Natural killer cell treated with Interleukin-12 subunit alpha and Interleukin-12 subunit beta and Interleukin-15 and Interleukin-18, amount 100 ng/mL, for 72 hours (primary cell): ENCODE measurements at regions not wholly inside any gene's neighbourhood (a gene's known extent, or its start where the extent isn't known, plus 50 kb on each side); places are given as distances from the start of the nearest gene placed in this dataset.

Experiments
- ATAC-seq, 2 donors: fragments of 150-1000 bp; cut with Tn5 transposase in 1 of 2; sonication (Bioruptor Pico), chemical (Tn5 transposase) in 1 of 2; 2 replicates each; pipeline ENCODE4 v1.10.0; 2021
- DNase-seq: peaks from one replicate; pipeline ENCODE4 v3.0.0; 2022; ENCODE audit warnings: low spot score
- H3K27ac Mint-ChIP-seq, 2 donors: 1 replicate in 1 of 2; 2 replicates in 1 of 2; pipeline ENCODE4 v1.8.0; 2022; ENCODE audit warnings: mixed read lengths in 2 of 2, mild to moderate bottlenecking in 1 of 2, moderate library complexity in 1 of 2
- H3K27me3 Mint-ChIP-seq, 2 donors: 1 replicate in 1 of 2; 2 replicates in 1 of 2; pipeline ENCODE4 v1.8.0; 2022; ENCODE audit warnings: mixed read lengths in 2 of 2
- H3K36me3 Mint-ChIP-seq: one replicate; pipeline ENCODE4 v1.8.0; 2022; ENCODE audit warnings: mixed read lengths
- H3K4me1 Mint-ChIP-seq, 2 donors: 1 replicate in 1 of 2; 2 replicates in 1 of 2; pipeline ENCODE4 v1.8.0; 2022; ENCODE audit warnings: low read depth in 2 of 2, mixed read lengths in 2 of 2, mild to moderate bottlenecking in 1 of 2
- H3K4me3 Mint-ChIP-seq: one replicate; pipeline ENCODE4 v1.8.0; 2022; ENCODE audit warnings: mixed read lengths
- H3K9me3 Mint-ChIP-seq: 2 replicates; pipeline ENCODE4 v1.8.0; 2022; ENCODE audit warnings: mixed read lengths

DNA sequence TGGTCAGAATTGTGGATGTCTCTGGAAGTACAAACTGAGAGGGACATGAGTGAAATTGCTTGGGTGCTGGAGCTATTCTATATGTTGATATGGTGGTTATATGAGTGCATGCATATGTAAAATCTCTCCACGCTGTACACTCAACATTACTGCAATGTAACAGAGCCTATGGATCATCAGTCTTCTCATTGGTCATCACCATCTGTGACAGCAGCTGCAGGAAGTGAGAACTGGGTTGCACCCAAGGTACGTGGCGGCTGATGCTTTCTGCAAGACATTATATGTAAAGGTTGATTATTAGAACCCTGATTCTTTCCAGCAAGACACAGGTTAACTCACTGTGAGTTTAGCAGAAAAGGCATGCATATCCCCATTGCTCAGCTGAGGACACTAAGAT is 387.1 kb downstream of the OMA1 start:
- Mint-ChIP-seq H3K4me3 (no peak overlapping the region), H3K27me3 (peaks cover 2 to 14% of the 10 kb centered on the region in 2 donors), H3K4me1 (no peaks in the 10 kb centered on the region), H3K27ac (no peak overlapping the region), H3K9me3 (no peaks in the 10 kb centered on the region), H3K36me3 (no peaks in the 10 kb centered on the region)
- DNase-seq (no peak), ATAC-seq (no peak)

DNA sequence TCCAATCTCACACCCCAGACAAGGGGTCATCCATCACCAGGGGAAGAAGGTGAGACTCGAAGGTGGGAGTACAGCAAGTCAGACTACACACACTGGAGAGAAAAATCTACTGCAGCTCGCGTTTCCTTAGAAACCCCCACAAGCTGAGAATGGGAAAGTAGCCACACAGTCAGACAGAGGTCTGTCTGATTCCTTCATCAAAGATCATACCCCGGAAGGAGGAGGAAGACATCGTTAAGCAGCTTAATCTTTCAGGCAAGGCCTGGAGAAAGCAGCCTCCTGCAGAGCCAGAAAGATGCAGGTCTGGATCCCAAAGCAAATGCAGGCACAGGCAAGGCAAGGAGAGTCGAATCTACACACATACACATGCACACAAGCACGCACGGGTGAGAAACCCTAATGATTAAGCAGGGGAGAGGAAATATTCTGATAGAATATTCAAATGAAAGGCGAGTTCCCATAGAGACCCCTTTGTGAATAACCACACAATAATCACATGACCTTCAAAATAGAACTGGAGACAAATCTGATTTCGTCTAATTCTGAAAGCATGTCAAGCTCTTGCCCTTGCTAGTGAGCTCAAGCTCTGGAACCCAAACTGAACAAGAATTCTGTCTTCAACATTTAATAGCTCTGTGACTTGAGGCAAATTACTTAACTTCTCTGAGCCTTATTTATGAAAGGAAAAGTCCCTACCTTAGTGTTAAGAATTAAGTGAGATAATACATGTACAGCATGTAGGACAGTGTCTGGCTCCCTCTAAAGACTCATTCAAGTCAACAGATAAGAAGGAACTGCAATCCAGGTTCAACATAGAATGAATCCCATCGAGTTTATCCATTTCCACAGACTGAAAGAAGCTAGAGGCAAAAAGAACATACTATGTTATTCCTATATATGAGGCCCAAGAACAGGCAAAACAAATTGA is 387.8 kb downstream of the OMA1 start:
- Mint-ChIP-seq H3K36me3 (no peaks in the 10 kb centered on the region), H3K4me1 (no peaks in the 10 kb centered on the region), H3K9me3 (no peaks in the 10 kb centered on the region), H3K27ac (no peak overlapping the region), H3K4me3 (no peak overlapping the region), H3K27me3 (peaks cover 2 to 14% of the 10 kb centered on the region in 2 donors)
- ATAC-seq (no peak), DNase-seq (no peak)

DNA sequence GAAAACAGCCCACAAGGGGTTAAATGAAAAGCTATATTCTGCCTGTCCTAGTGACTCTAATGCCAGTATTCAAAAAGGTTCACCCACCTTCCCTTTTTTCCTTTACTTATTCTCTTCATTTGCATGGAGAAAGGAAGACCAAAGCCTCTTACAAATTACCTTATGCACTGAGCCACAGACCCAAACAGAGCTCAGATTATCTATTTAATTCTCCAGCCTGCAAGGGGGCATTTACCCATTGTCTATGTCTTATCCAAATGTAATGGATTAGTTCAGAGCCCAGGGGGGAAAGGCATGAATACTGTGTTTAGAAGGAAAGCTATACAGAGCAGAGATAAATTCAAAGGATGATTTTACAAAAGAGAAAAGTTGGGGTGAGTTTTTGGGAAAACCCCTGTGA is 388.5 kb downstream of the OMA1 start:
- H3K4me3 Mint-ChIP-seq, result no peak overlapping the region
- H3K27ac Mint-ChIP-seq, result no peak overlapping the region
- no peaks in the 10 kb centered on the region for H3K36me3 Mint-ChIP-seq
- ATAC-seq (no peak), DNase-seq (no peak)
- H3K27me3 Mint-ChIP-seq, result peaks cover 2 to 10% of the 10 kb centered on the region in 2 donors
- no peaks in the 10 kb centered on the region for H3K9me3 Mint-ChIP-seq
- no peaks in the 10 kb centered on the region for H3K4me1 Mint-ChIP-seq

DNA sequence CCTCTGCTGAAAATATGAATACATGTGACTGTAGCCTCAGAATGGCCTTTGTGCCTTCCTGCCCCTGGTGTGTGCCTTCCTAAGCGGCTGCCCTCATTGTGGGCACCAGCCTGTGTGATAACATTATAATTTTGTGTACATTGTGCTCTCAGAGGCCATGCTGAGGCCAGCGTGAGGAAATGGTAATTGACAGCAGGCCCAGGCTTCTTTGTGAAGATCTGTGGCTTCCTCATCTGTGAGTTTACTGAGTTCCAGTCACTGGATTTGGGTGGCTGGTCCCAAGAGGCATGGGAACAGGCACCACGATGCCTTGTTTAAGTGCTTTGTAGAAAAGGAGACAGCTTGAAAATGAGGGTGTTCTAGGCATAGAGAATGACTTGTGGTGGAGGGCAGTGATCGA is 389.3 kb downstream of the OMA1 start:
- DNase-seq (no peak), ATAC-seq (no peak)
- no peak overlapping the region for H3K27ac Mint-ChIP-seq
- H3K27me3 Mint-ChIP-seq, result peaks cover 2 to 7% of the 10 kb centered on the region in 2 donors
- H3K36me3 Mint-ChIP-seq, result no peaks in the 10 kb centered on the region
- no peak overlapping the region for H3K4me3 Mint-ChIP-seq
- H3K9me3 Mint-ChIP-seq, result no peaks in the 10 kb centered on the region
- no peaks in the 10 kb centered on the region for H3K4me1 Mint-ChIP-seq

DNA sequence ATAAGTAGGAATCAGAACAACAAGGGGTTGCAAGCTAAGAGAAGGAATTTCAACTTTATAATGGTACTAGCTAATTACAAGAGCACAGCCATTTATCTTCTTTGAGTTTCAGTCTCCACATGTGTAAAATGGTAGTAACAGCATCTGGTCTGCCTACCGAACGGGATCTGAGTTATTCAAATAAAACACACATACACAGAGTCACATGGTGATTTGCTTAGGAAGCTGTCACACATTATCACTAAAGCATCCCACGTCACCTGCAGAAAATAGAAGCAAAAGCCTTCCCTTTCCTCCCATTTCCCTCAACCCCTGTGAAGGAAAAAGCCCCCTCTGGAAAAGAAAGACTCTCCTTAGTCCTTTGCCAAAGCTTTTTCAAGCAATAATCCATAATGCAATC is 389.7 kb downstream of the OMA1 start:
- Mint-ChIP-seq H3K4me3 (no peak overlapping the region), H3K36me3 (no peaks in the 10 kb centered on the region), H3K4me1 (no peaks in the 10 kb centered on the region), H3K9me3 (no peaks in the 10 kb centered on the region), H3K27me3 (peaks cover 1 to 4% of the 10 kb centered on the region in 2 donors), H3K27ac (no peak overlapping the region)
- ATAC-seq (no peak), DNase-seq (no peak)

DNA sequence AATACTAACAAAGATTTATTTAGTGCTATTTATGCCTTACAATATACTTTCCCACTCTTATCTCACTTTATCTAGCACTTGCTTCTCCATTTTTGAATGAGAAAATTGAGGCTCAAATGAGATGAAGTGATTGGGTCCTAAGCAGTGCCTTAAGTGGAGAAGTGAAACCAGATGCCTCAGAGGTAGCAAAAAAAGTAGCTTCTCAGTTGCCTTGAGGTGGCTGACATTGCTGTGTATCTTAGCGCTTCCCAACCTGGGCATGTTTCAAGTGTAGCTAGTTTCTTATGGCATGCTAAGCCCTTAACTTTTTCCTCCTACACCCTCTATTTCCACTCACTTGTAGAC is 390.4 kb downstream of the OMA1 start:
- H3K4me3 Mint-ChIP-seq, result no peak overlapping the region
- H3K4me1 Mint-ChIP-seq, result no peaks in the 10 kb centered on the region
- no peak for DNase-seq
- H3K36me3 Mint-ChIP-seq, result no peaks in the 10 kb centered on the region
- ATAC-seq, result no peak
- H3K27ac Mint-ChIP-seq, result no peak overlapping the region
- no peaks in the 10 kb centered on the region for H3K27me3 Mint-ChIP-seq
- H3K9me3 Mint-ChIP-seq, result no peaks in the 10 kb centered on the region

DNA sequence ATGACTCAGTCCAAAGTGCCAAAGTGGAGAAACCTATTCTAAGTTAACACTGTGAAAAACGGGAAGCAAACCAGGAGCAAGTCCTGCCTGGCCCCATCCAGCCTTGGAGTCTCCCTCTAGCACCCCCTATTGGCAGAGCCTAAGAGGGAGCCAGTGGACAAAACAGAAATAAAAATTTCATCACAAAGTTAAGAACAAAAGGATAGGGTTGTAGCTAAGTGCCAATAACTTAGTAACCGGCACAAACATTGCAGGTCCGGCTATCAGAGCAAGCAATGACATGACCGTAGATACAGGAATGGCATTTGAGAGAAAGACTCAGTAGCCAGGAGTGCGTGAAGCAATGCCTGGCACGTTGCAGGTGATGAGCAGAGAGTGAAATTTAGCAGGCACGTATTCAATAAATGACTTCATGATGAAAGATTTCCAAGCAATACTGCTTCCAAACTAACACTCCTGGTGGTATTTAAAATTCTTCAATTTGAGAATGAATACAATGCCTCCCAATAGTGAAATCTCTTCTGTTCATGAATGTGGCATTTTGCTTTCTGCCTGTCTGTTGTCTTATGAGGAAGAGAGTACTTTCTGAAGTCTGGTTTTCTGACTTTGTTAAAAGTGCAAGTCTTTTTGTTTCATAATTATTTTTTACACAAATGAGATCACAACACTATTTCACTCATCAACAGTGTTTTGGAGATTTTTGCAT is 391.0 kb downstream of the OMA1 start:
- Mint-ChIP-seq H3K4me1 (no peaks in the 10 kb centered on the region), H3K36me3 (no peaks in the 10 kb centered on the region), H3K4me3 (no peak overlapping the region), H3K27ac (no peak overlapping the region), H3K27me3 (no peaks in the 10 kb centered on the region), H3K9me3 (no peaks in the 10 kb centered on the region)
- ATAC-seq, result no peak
- no peak for DNase-seq

DNA sequence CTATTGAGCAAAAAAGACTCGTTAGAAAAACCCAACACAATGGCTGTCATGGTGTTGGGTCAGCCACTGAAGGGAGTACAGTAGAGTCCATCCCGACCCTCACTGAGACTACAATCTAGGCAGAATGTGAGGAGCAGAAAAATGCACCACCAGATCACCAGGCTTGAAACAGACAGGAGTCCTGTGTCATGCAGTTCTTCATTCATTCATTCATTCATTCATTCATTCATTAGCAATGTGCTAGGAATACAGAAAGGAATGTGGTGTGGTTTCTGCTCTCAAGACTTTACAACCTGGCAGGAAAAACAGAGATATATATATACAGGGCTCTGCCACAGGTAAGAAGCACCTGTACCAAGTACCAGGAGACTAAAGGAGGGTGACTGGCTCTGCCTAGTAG is 392.3 kb downstream of the OMA1 start:
- H3K27ac Mint-ChIP-seq, result no peak overlapping the region
- no peaks in the 10 kb centered on the region for H3K9me3 Mint-ChIP-seq
- no peak for DNase-seq
- ATAC-seq, result no peak
- no peaks in the 10 kb centered on the region for H3K4me1 Mint-ChIP-seq
- no peaks in the 10 kb centered on the region for H3K27me3 Mint-ChIP-seq
- no peaks in the 10 kb centered on the region for H3K36me3 Mint-ChIP-seq
- no peak overlapping the region for H3K4me3 Mint-ChIP-seq

DNA sequence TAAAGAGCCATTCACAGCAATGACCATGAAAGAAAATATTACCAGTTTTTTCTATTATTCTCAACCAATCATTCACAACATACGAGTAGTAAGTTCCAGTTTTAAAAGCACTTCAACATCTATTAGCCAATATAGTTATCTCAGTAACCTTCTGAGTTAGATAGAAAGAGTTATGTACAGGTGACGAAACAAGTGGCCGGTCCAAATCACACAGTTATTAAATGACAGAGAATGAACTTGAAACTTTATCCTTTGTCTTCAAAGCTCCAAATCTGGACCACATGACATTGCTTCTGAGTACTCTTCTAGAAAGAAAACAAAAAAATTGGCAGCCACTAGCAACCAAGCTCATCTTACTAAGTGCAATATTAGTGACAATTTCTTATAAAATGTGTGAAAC is 393.8 kb downstream of the OMA1 start:
- Mint-ChIP-seq H3K36me3 (no peaks in the 10 kb centered on the region), H3K4me1 (no peaks in the 10 kb centered on the region), H3K4me3 (no peak overlapping the region), H3K27me3 (peaks cover 0 to 8% of the 10 kb centered on the region in 2 donors), H3K27ac (no peak overlapping the region), H3K9me3 (no peaks in the 10 kb centered on the region)
- ATAC-seq (no peak), DNase-seq (no peak)

DNA sequence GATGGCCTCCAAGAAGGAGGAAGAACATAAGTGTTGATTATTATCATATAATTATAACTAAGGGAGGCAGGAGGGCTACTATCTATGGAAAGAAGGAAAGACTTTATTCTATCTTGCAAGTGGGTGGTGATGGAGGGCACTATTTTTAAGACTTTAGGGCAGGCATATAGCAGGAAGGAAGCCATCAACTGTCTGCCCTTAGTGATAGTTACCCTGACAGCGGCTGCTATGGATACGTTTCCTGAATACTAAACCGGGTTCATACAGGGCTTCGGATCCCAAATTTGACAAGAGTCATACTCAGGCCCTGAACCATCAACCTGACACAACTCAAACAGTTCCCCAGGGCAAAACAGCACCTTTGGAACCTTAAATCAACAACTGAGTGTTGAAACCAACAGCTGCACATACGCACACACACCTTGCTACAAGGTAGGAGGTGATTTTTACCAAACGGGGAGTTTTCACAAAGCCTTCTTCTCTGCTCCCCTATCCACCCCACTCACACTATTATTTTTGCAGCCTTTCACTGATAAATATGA is 397.2 kb downstream of the OMA1 start:
- DNase-seq (no peak), ATAC-seq (no peak)
- no peak overlapping the region for H3K27ac Mint-ChIP-seq
- H3K27me3 Mint-ChIP-seq, result peaks cover 0 to 8% of the 10 kb centered on the region in 2 donors
- H3K4me1 Mint-ChIP-seq, result no peaks in the 10 kb centered on the region
- H3K36me3 Mint-ChIP-seq, result no peaks in the 10 kb centered on the region
- H3K9me3 Mint-ChIP-seq, result no peaks in the 10 kb centered on the region
- H3K4me3 Mint-ChIP-seq, result no peak overlapping the region

DNA sequence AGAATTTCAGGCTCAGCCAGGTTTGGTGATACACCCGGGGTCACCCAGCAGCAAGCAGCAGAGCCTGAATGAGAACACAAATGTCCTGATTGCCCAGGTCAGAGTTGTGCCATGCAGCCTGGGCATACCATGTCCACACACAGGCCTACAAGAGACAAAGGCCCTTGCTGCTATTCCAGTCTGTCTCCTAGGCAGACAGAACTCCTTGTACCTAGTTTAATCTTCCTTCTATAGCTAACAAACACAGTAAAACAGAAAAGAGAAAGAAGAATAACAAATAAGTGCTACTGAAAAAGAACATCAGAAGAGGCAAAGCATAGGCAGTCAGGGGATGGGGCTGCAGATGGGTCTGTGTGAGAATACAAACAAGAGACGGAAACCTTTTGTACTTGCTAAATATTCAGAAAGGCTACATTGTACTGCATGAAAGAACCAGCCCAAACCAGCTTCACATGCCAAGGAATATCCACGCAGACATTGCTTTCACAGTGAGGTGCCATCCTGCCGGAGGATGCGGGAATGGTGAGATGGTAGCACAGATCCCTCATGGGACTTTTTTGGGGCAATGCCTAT is 401.7 kb downstream of the OMA1 start:
- H3K27ac Mint-ChIP-seq, result no peak overlapping the region

DNA sequence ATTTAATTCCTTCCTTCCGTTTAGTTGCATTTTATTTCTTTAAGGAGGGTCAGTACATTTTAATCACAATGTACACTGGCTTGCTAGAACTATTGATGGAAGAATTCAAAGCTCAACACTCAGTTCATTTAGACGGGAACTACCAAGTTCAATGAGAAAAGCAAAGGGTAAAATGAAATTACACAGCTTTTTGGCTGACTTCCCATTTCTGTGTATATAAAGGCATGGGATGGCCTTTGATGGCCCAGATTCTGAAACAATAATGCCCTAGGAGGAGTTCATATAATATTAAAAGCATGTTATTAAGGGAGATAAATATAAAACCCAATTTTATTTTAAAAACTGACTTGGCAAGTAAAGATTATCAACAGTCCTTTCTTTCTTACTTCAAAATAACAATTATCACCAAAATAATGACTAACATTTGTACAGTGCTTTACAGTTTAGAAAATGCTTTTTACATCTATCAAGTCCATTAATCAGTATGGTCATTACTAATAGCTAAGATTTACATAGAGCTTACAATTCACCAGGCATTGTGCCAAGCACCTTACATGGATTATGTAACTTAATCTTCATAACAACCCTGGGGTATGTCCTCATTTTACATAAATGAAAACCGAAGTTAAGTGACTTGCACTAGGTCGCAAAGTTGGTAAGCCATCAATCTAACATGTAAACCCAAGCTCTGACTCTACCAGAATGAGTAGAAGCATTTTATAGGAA is 402.4 kb downstream of the OMA1 start:
- H3K27ac Mint-ChIP-seq, result no peak overlapping the region
- ATAC-seq (no peak), DNase-seq (no peak)
- H3K27me3 Mint-ChIP-seq, result peaks cover 0 to 8% of the 10 kb centered on the region in 2 donors
- no peaks in the 10 kb centered on the region for H3K36me3 Mint-ChIP-seq
- H3K9me3 Mint-ChIP-seq, result no peaks in the 10 kb centered on the region
- no peaks in the 10 kb centered on the region for H3K4me1 Mint-ChIP-seq
- H3K4me3 Mint-ChIP-seq, result no peak overlapping the region

More for the DNA sequence above, 401.7 kb downstream of the OMA1 start:
- no peaks in the 10 kb centered on the region for H3K36me3 Mint-ChIP-seq
- peaks cover 0 to 8% of the 10 kb centered on the region in 2 donors for H3K27me3 Mint-ChIP-seq
- ATAC-seq (no peak), DNase-seq (no peak)
- no peak overlapping the region for H3K4me3 Mint-ChIP-seq
- H3K9me3 Mint-ChIP-seq, result no peaks in the 10 kb centered on the region
- H3K4me1 Mint-ChIP-seq, result no peaks in the 10 kb centered on the region

DNA sequence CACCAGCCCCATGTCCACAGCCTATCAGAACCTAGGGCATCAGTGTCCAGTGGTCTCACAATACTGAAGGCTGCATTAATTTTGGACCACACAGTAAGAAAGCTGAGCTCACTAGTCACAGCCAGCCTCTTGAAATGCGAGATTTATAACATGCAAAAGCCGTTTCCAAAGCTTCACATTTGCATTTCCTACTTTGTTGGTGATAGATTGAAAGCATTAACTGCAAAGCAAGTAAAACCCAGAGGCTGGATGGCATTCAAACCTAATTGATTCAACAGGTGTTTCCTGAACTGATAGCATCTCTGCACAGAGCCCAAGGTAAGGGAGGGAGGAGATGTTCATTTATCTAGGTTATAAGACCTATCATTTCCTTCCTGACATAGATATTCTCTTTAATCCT is 410.1 kb downstream of the OMA1 start:
- Mint-ChIP-seq H3K27ac (no peak overlapping the region), H3K36me3 (peaks cover 7% of the 10 kb centered on the region), H3K9me3 (peaks cover 5% of the 10 kb centered on the region), H3K4me1 (no peaks in the 10 kb centered on the region), H3K4me3 (no peak overlapping the region), H3K27me3 (peaks cover 3 to 7% of the 10 kb centered on the region in 2 donors)
- no peak for ATAC-seq
- DNase-seq, result no peak
